ENCODE measurements at regions not wholly inside any gene's neighbourhood (a gene's known extent, or its start where the extent isn't known, plus 50 kb on each side); places are given as distances from the start of the nearest gene placed in this dataset.

GRCh38 chr6:66355471-66355870 is 648.4 kb upstream of the EYS start:
- Mint-ChIP-seq H3K4me1 (no peaks in the 10 kb centered on the region), H3K36me3 (ENCODE audit: low read depth) (no peaks in the 10 kb centered on the region), H3K27me3 (ENCODE audit: low read depth, poor library complexity) (no peaks in the 10 kb centered on the region), H3K9me3 (peaks cover 3% of the 10 kb centered on the region), H3K27ac (no peak overlapping the region), H3K4me3 (no peak overlapping the region)
- TF ChIP-seq, protein P1, sequence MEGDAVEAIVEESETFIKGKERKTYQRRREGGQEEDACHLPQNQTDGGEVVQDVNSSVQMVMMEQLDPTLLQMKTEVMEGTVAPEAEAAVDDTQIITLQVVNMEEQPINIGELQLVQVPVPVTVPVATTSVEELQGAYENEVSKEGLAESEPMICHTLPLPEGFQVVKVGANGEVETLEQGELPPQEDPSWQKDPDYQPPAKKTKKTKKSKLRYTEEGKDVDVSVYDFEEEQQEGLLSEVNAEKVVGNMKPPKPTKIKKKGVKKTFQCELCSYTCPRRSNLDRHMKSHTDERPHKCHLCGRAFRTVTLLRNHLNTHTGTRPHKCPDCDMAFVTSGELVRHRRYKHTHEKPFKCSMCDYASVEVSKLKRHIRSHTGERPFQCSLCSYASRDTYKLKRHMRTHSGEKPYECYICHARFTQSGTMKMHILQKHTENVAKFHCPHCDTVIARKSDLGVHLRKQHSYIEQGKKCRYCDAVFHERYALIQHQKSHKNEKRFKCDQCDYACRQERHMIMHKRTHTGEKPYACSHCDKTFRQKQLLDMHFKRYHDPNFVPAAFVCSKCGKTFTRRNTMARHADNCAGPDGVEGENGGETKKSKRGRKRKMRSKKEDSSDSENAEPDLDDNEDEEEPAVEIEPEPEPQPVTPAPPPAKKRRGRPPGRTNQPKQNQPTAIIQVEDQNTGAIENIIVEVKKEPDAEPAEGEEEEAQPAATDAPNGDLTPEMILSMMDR (IDR thresholded peaks at IDR 0.05) = no peak
- DNase-seq = no peak

- Mint-ChIP-seq H3K36me3 (ENCODE audit: low read depth) (no peaks in the 10 kb centered on the region), H3K9me3 (no peaks in the 10 kb centered on the region), H3K27me3 (ENCODE audit: low read depth, poor library complexity) (no peaks in the 10 kb centered on the region), H3K27ac (no peak overlapping the region), H3K4me1 (no peaks in the 10 kb centered on the region), H3K4me3 (no peak overlapping the region)
- DNase-seq = no peak
- TF ChIP-seq, protein P1 (IDR thresholded peaks at IDR 0.05) = no peak
Observed at GRCh38 chr6:66344796-66345195, 637.8 kb upstream of the EYS start.

DNA sequence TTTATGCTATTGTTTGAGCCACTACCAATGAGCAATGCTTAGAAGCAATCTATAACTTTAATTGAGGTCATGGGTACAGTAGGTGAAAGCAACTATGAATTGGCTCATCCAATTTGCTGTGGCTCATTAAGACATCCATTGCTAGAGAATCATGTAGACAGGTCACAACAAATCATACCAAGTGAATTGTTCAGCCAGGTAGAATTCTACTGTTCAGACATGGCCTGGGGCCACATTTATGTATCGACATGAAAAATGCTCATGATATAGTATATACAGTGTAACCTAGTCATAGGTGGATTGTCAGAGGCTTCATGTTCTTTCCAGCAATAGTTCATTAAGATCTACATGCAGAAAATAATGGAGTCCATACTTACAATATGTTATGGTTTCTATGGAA is 633.7 kb upstream of the EYS start:
- DNase-seq = no peak
- no peaks in the 10 kb centered on the region for H3K27me3 Mint-ChIP-seq (ENCODE audit: low read depth, poor library complexity)
- H3K27ac Mint-ChIP-seq = no peak overlapping the region
- H3K4me1 Mint-ChIP-seq = no peaks in the 10 kb centered on the region
- no peak overlapping the region for H3K4me3 Mint-ChIP-seq
- no peaks in the 10 kb centered on the region for H3K9me3 Mint-ChIP-seq
- no peaks in the 10 kb centered on the region for H3K36me3 Mint-ChIP-seq (ENCODE audit: low read depth)
- TF ChIP-seq, protein P1 (IDR thresholded peaks at IDR 0.05) = no peak

- Mint-ChIP-seq H3K4me3 (no peak overlapping the region), H3K27me3 (ENCODE audit: low read depth, poor library complexity) (no peaks in the 10 kb centered on the region), H3K27ac (no peak overlapping the region), H3K9me3 (no peaks in the 10 kb centered on the region), H3K4me1 (no peaks in the 10 kb centered on the region), H3K36me3 (ENCODE audit: low read depth) (no peaks in the 10 kb centered on the region)
- TF ChIP-seq, protein P1 (IDR thresholded peaks at IDR 0.05) = no peak
- no peak for DNase-seq
Observed at GRCh38 chr6:66336176-66336575, 629.1 kb upstream of the EYS start.

DNA sequence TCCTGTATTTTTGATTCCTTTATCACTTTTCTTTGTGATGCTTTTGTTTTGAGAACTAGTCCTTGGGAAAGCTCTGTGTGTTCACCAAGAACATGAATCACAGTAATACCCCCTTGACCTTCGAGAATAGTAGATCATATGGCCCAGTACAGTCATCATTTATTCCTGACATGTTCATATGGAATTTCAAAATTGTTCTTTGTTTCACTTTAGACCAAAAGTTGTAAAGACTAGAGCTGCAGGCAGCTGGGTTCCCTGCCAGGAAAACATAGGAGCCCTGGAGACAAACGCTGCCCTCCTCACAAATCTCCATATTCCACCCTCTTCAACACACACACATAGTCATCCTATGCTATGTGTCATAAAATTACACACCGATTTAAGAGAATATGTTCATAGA is 621.2 kb upstream of the EYS start:
- TF ChIP-seq, protein P1 (IDR thresholded peaks at IDR 0.05) = no peak
- Mint-ChIP-seq H3K9me3 (no peaks in the 10 kb centered on the region), H3K27me3 (ENCODE audit: low read depth, poor library complexity) (no peaks in the 10 kb centered on the region), H3K36me3 (ENCODE audit: low read depth) (no peaks in the 10 kb centered on the region), H3K4me1 (no peaks in the 10 kb centered on the region), H3K4me3 (no peak overlapping the region), H3K27ac (no peak overlapping the region)
- no peak for DNase-seq

GRCh38 chr6:66326228-66326627 is 619.2 kb upstream of the EYS start:
- DNase-seq = no peak
- H3K27me3 Mint-ChIP-seq (ENCODE audit: low read depth, poor library complexity) = no peaks in the 10 kb centered on the region
- H3K4me3 Mint-ChIP-seq = no peak overlapping the region
- no peaks in the 10 kb centered on the region for H3K36me3 Mint-ChIP-seq (ENCODE audit: low read depth)
- no peaks in the 10 kb centered on the region for H3K9me3 Mint-ChIP-seq
- TF ChIP-seq, protein P1 (IDR thresholded peaks at IDR 0.05) = no peak
- H3K27ac Mint-ChIP-seq = no peak overlapping the region
- H3K4me1 Mint-ChIP-seq = no peaks in the 10 kb centered on the region
